C1 segment of cervical spinal cord (tissue), 14 donors: ENCODE measurements at regions not wholly inside any gene's neighbourhood (a gene's known extent, or its start where the extent isn't known, plus 50 kb on each side); places are given as distances from the start of the nearest gene placed in this dataset.

ENCODE experiments used
- DNase-seq, 14 donors: peaks; one replicate each; lab custom pipeline; 2025; lab: John Stamatoyannopoulos, UW

- DNase-seq: no peak
Measured at GRCh38 chr7:33701189-33701740, 204.1 kb upstream of the BMPER start.

- DNase-seq: no peak
Measured at GRCh38 chr7:33701927-33702326, 203.4 kb upstream of the BMPER start.

- no peak for DNase-seq
Measured at GRCh38 chr7:33702514-33703054, 202.8 kb upstream of the BMPER start.

- DNase-seq: no peak
Measured at GRCh38 chr7:33705333-33705833, 200.0 kb upstream of the BMPER start.

GRCh38 chr7:33706186-33706585 lies 199.2 kb upstream of the BMPER start:
- no peak for DNase-seq

- no peak for DNase-seq
Measured at GRCh38 chr7:33706771-33707200, 198.6 kb upstream of the BMPER start.

- no peak for DNase-seq
Measured at GRCh38 chr7:33707427-33707826, 197.9 kb upstream of the BMPER start.

- DNase-seq: no peak
Measured at GRCh38 chr7:33710608-33711007, 194.7 kb upstream of the BMPER start.

- DNase-seq: no peak
Measured at GRCh38 chr7:33711231-33712019, 193.9 kb upstream of the BMPER start.

GRCh38 chr7:33712020-33712414 lies 193.3 kb upstream of the BMPER start:
- DNase-seq: no peak

GRCh38 chr7:33714208-33714607 lies 191.1 kb upstream of the BMPER start:
- no peak for DNase-seq

- DNase-seq: no peak
Measured at GRCh38 chr7:33716581-33717477, 188.5 kb upstream of the BMPER start.

GRCh38 chr7:33719059-33719581 lies 186.2 kb upstream of the BMPER start:
- DNase-seq: peak in 6 of 14 donors; percentile 4 to 39 (median 22)

- no peak for DNase-seq
Measured at GRCh38 chr7:33720139-33720538, 185.2 kb upstream of the BMPER start.

- no peak for DNase-seq
Measured at GRCh38 chr7:33720870-33721269, 184.5 kb upstream of the BMPER start.

GRCh38 chr7:33721895-33722294 lies 183.4 kb upstream of the BMPER start:
- no peak for DNase-seq

GRCh38 chr7:33722383-33723101 lies 182.8 kb upstream of the BMPER start:
- DNase-seq: peak in 1 of 14 donors; percentile 8

- no peak for DNase-seq
Measured at GRCh38 chr7:33724201-33724600, 181.1 kb upstream of the BMPER start.

- DNase-seq: no peak
Measured at GRCh38 chr7:33725111-33726025, 180.0 kb upstream of the BMPER start.

GRCh38 chr7:33726582-33726981 lies 178.8 kb upstream of the BMPER start:
- no peak for DNase-seq
